ENCODE measurements at regions not wholly inside any gene's neighbourhood (a gene's known extent, or its start where the extent isn't known, plus 50 kb on each side); places are given as distances from the start of the nearest gene placed in this dataset.

DNA sequence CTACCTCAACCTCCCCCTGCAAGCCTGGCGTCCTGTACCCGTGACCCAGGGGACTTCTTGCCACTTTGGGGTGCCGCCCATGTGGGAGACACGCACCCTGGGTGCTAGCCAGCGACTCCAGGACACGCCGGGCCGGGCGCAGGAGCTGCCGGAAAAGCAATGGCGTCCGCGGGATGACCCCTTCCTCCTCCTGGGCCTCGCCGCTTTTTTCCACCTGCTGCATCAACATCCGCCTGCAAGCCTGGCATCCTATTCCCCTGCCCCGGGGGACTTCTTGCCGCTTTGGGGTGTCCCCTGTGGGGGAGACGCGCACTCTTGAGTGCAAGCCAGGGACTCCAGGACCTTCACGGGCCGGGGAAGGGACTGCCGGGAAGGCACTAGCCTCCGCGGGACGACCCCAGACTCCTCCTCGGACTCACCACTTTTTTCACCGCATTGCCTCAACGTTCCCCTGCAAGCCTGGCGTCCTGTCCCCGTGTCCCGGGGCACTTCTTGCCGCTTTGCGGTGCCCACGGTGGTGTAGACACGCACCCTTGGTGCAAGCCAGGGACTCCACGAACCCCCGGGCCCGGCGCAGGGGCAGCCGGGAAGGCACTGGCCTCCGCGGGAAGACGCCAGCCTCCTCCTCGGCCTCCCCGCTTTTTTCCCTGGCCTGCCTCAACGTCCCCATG, 237.8 kb downstream of the TUBA3C start:
- no peak for TF ChIP-seq EZH2 (optimal IDR thresholded peaks at IDR 0.05; ENCODE audit: low read depth, low read length)
- TF ChIP-seq, protein P1, sequence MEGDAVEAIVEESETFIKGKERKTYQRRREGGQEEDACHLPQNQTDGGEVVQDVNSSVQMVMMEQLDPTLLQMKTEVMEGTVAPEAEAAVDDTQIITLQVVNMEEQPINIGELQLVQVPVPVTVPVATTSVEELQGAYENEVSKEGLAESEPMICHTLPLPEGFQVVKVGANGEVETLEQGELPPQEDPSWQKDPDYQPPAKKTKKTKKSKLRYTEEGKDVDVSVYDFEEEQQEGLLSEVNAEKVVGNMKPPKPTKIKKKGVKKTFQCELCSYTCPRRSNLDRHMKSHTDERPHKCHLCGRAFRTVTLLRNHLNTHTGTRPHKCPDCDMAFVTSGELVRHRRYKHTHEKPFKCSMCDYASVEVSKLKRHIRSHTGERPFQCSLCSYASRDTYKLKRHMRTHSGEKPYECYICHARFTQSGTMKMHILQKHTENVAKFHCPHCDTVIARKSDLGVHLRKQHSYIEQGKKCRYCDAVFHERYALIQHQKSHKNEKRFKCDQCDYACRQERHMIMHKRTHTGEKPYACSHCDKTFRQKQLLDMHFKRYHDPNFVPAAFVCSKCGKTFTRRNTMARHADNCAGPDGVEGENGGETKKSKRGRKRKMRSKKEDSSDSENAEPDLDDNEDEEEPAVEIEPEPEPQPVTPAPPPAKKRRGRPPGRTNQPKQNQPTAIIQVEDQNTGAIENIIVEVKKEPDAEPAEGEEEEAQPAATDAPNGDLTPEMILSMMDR (IDR thresholded peaks at IDR 0.05; ENCODE audit: low read length): no peak
- TF ChIP-seq EZH2phosphoT487 (IDR thresholded peaks at IDR 0.05; ENCODE audit: low read length): no peak

Data from MM.1S (cell line).